Ectodermal cell (in vitro differentiated cells): ENCODE measurements at regions not wholly inside any gene's neighbourhood (a gene's known extent, or its start where the extent isn't known, plus 50 kb on each side); places are given as distances from the start of the nearest gene placed in this dataset.

ENCODE experiments used
- H3K27ac ChIP-seq: 2 replicates; pipeline ENCODE4 v1.7.0; 2013; ENCODE audit warnings: mild to moderate bottlenecking, low read depth, low read length; ENCODE audit not compliant: insufficient read depth, poor library complexity, severe bottlenecking
- H3K27me3 ChIP-seq: 2 replicates; pipeline ENCODE4 v1.7.0; 2013; ENCODE audit warnings: mild to moderate bottlenecking, low read length; ENCODE audit not compliant: insufficient read depth, control insufficient read depth, poor library complexity, severe bottlenecking
- H3K36me3 ChIP-seq: one replicate; pipeline ENCODE4 v1.7.0; 2013; ENCODE audit warnings: low read length; ENCODE audit not compliant: control insufficient read depth, insufficient read depth
- H3K4me1 ChIP-seq: one replicate; pipeline ENCODE4 v1.7.0; 2013; ENCODE audit warnings: low read length; ENCODE audit not compliant: control insufficient read depth, insufficient read depth
- H3K4me3 ChIP-seq: 2 replicates; pipeline ENCODE4 v1.7.0; 2013; ENCODE audit warnings: low read depth, low read length, control low read depth; ENCODE audit not compliant: insufficient read depth
- H3K9me3 ChIP-seq: 2 replicates; pipeline ENCODE4 v1.7.0; 2013; ENCODE audit warnings: mild to moderate bottlenecking, low read length, moderate library complexity; ENCODE audit not compliant: control insufficient read depth
- WGBS, 2 experiments: methylation state at CpG; one replicate each; pipeline ENCODE4 v1.1.7; 2013; ENCODE audit warnings: missing lambda C conversion rate in 2 of 2; 5-methylcytosine and 5-hydroxymethylcytosine counted together

- no peak overlapping the region for H3K4me3 ChIP-seq
- H3K36me3 ChIP-seq, result no peaks in the 10 kb centered on the region
- 91 to 93% methylated on average over 10 to 11 of the region's 12 CpGs for WGBS, 2 experiments
- peaks cover 9% of the 10 kb centered on the region for H3K4me1 ChIP-seq
- no peaks in the 10 kb centered on the region for H3K9me3 ChIP-seq
- H3K27ac ChIP-seq, result no peak overlapping the region
- H3K27me3 ChIP-seq, result no peaks in the 10 kb centered on the region
These were observed 223.7 kb upstream of the TSHZ2 start for GRCh38 chr20:52748285-52748932.

DNA sequence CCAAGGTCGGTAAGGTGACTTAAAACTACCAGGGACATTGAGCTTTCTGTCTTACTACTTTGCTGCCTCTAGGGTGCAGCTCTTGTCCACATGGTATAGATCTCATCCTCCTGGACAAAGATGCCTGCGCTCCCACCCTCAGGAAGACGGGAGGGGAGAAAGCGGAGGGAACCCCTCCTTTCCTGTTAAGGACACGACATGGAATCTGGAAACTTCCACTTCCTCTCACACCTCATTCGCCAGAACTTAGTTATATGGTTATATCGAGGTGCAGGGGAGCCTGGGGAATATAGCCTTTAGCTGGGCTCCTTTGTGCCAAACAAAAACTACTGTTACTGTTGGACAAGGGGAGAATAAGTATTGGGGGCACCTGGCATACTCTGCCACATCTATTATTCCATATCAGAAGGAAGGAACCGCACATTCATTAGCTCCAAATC lies 224.3 kb upstream of the TSHZ2 start:
- Histone ChIP-seq H3K9me3 (peaks cover under 1% of the 10 kb centered on the region), H3K27me3 (no peaks in the 10 kb centered on the region), H3K36me3 (no peaks in the 10 kb centered on the region), H3K4me3 (no peak overlapping the region), H3K27ac (no peak overlapping the region), H3K4me1 (peaks cover 9% of the 10 kb centered on the region)
- WGBS, 2 experiments, result 64 to 80% methylated on average over 6 to 8 of the region's 8 CpGs

- no peak overlapping the region for H3K4me3 ChIP-seq
- 86 to 94% methylated on average over 4 to 6 of the region's 6 CpGs for WGBS, 2 experiments
- H3K4me1 ChIP-seq, result peaks cover 9% of the 10 kb centered on the region
- no peaks in the 10 kb centered on the region for H3K27me3 ChIP-seq
- no peak overlapping the region for H3K27ac ChIP-seq
- H3K36me3 ChIP-seq, result no peaks in the 10 kb centered on the region
- H3K9me3 ChIP-seq, result peaks cover 2% of the 10 kb centered on the region
These were observed 225.4 kb upstream of the TSHZ2 start for GRCh38 chr20:52746770-52747169.

DNA sequence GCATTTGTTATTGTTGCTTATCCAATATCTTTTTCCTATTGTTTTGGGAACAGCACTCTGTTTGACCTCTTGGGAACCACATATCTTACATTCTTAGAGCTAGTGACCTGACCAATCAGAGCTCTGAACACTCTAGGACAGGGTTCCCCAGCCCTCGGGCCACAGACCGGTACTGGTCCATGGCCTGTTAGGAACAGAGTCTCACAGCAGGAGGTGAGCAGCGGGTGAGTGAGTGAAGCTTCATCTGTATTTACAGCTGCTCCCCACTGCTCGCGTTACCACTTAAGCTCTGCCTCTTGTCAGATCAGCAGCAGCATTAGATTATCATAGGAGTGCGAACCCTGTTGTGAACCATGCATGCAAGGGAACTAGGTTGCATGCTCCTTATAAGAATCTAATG lies 226.0 kb upstream of the TSHZ2 start:
- Histone ChIP-seq H3K4me1 (peaks cover 9% of the 10 kb centered on the region), H3K36me3 (no peaks in the 10 kb centered on the region), H3K9me3 (peaks cover 2% of the 10 kb centered on the region), H3K4me3 (no peak overlapping the region), H3K27me3 (no peaks in the 10 kb centered on the region), H3K27ac (no peak overlapping the region)
- WGBS, 2 experiments, result 31 to 36% methylated on average over 6 of the region's 6 CpGs

GRCh38 chr20:52744441-52744840 lies 227.7 kb upstream of the TSHZ2 start:
- WGBS, 2 experiments, result 85 to 92% methylated on average over 3 of the region's 3 CpGs

GRCh38 chr20:52738081-52738480 lies 234.1 kb upstream of the TSHZ2 start:
- Histone ChIP-seq H3K27me3 (no peaks in the 10 kb centered on the region), H3K4me3 (no peak overlapping the region), H3K27ac (no peak overlapping the region), H3K4me1 (no peaks in the 10 kb centered on the region), H3K9me3 (peaks cover 2% of the 10 kb centered on the region), H3K36me3 (no peaks in the 10 kb centered on the region)
- WGBS, 2 experiments, result 93 to 97% methylated on average over 6 of the region's 6 CpGs

More at GRCh38 chr20:52744441-52744840, 227.7 kb upstream of the TSHZ2 start:
- Histone ChIP-seq H3K9me3 (peaks cover 2% of the 10 kb centered on the region), H3K4me1 (peaks cover 9% of the 10 kb centered on the region), H3K4me3 (no peak overlapping the region), H3K27ac (no peak overlapping the region), H3K36me3 (no peaks in the 10 kb centered on the region), H3K27me3 (no peaks in the 10 kb centered on the region)

- Histone ChIP-seq H3K9me3 (no peaks in the 10 kb centered on the region), H3K36me3 (no peaks in the 10 kb centered on the region), H3K27ac (no peak overlapping the region), H3K4me3 (no peak overlapping the region), H3K4me1 (no peaks in the 10 kb centered on the region), H3K27me3 (no peaks in the 10 kb centered on the region)
- whole genome bisulfite sequencing, 2 experiments, result 90 to 100% methylated on average over 2 of the region's 2 CpGs
These were observed 235.7 kb upstream of the TSHZ2 start for GRCh38 chr20:52736507-52736906.

DNA sequence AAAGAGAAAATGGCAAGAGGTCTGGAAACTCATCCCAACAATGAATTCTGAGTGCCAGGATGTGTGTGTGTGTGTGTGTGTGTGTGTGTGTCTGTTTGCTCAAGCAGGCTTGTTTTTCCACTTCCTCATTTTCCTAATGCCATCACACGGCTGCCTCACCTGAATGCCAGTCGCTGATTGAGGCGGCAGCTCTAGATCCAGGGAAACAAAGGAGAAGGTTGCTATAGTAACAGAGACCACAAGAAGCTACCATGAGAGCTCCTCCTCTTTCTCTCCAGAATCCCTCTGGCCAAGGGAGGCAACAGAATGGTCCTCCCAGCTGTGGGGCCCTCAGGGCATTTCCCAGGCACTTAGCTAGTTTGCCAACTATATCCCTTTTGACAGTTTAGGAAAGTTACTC lies 241.1 kb upstream of the TSHZ2 start:
- 12 to 23% methylated on average over 3 of the region's 3 CpGs for WGBS, 2 experiments
- H3K27ac ChIP-seq, result no peak overlapping the region

DNA sequence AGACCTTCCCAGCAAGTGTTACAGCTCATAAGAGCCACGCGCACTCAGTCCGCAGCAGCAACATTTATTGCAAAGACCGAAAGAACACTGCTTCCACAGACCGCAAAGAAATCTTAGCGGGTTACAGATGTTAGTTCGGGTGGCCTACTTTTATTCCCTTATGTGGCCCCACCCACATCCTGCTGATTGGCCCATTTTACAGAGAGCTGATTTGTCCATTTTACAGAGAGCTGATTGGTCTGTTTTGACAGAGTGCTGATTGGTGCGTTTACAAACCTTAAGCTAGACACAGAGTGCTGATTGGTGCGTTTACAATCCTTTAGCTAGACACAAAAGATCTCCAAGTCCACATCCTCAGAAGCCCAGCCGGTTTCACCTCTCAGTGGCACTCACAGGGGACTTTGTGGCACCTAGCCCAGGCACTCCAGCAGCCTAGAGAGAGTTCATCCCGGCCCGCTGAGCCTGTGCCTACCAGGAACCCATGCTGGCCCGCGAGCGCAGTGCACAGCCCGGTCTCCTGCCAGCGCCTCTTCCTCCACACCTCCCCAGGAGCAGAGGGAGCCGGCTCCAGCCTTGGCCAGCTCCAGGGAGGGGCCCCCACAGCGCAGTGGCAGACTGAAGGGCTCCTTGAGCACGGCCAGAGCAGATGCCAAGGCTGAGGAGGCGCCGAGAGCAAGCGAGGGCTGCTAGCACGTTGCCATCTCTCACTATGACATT lies 244.3 kb upstream of the TSHZ2 start:
- Histone ChIP-seq H3K4me1 (no peaks in the 10 kb centered on the region), H3K4me3 (no peak overlapping the region), H3K27me3 (no peaks in the 10 kb centered on the region), H3K9me3 (no peaks in the 10 kb centered on the region), H3K27ac (no peak overlapping the region), H3K36me3 (no peaks in the 10 kb centered on the region)
- whole genome bisulfite sequencing, 2 experiments, result 95 to 97% methylated on average over 22 to 24 of the region's 24 CpGs

More for the DNA sequence above, 241.1 kb upstream of the TSHZ2 start:
- no peaks in the 10 kb centered on the region for H3K9me3 ChIP-seq
- H3K4me3 ChIP-seq, result no peak overlapping the region
- H3K27me3 ChIP-seq, result no peaks in the 10 kb centered on the region
- H3K36me3 ChIP-seq, result no peaks in the 10 kb centered on the region
- H3K4me1 ChIP-seq, result no peaks in the 10 kb centered on the region

GRCh38 chr20:52724541-52724940 lies 247.6 kb upstream of the TSHZ2 start:
- Histone ChIP-seq H3K36me3 (no peaks in the 10 kb centered on the region), H3K9me3 (no peaks in the 10 kb centered on the region), H3K4me1 (no peaks in the 10 kb centered on the region), H3K4me3 (no peak overlapping the region), H3K27me3 (no peaks in the 10 kb centered on the region), H3K27ac (no peak overlapping the region)
- WGBS, 2 experiments, result 94 to 96% methylated on average over 8 of the region's 8 CpGs
